Endothelial cell of umbilical vein (primary cell): ENCODE measurements at regions not wholly inside any gene's neighbourhood (a gene's known extent, or its start where the extent isn't known, plus 50 kb on each side); places are given as distances from the start of the nearest gene placed in this dataset.

Source experiments
- BruUV-seq: library from RNA; stranded (reverse); fragments of 400-500 nt; replicated peaks from 2 replicates; lab custom pipeline; 2021; lab: Mats Ljungman, UMichigan
- CTCF ChIA-PET: fragments of 300-600, 350-600 bp; sonication (Branson Sonifier 250); formaldehyde crosslinking; loops from one replicate; lab custom pipeline; 2021; ENCODE audit warnings: antibody characterized with exemption, inconsistent platforms; lab: Charles Lee
- POLR2A ChIA-PET: fragments of 300-600, 350-600 bp; sonication (Branson Sonifier 250); formaldehyde crosslinking; loops from one replicate; lab custom pipeline; 2021; ENCODE audit warnings: antibody characterized with exemption, inconsistent platforms; lab: Charles Lee
- DNase-seq: peaks from one replicate; pipeline ENCODE4 v3.0.0-alpha.2; 2011; ENCODE audit warnings: low read depth, low spot score
- FAIRE-seq: peaks from 2 replicates; lab custom pipeline; 2011; peaks lifted over from hg19 to GRCh38; lab: Jason Lieb, UNC
- H2AFZ ChIP-seq: 2 replicates; pipeline ENCODE4 v1.6.0; 2012; ENCODE audit warnings: low read depth, low read length, control low read depth, inconsistent platforms
- H3K27ac ChIP-seq: 2 replicates; pipeline ENCODE4 v1.5.1; 2011; ENCODE audit warnings: low read depth, mild to moderate bottlenecking, control low read depth, low read length, moderate library complexity; ENCODE audit not compliant: insufficient read depth
- H3K27me3 ChIP-seq, 2 experiments: 2 replicates each; pipeline versions ENCODE4 v1.6.0 to v1.6.1; 2011; ENCODE audit warnings: low read length in 2 of 2, mixed read lengths in 1 of 2; ENCODE audit not compliant: control insufficient read depth in 2 of 2, insufficient read depth in 2 of 2
- H3K36me3 ChIP-seq, 2 experiments: 2 replicates in 1 of 2; 3 replicates in 1 of 2; pipeline ENCODE4 v1.5.1; 2011; ENCODE audit warnings: low read length in 2 of 2, mild to moderate bottlenecking in 1 of 2, moderate library complexity in 1 of 2; ENCODE audit not compliant: control insufficient read depth in 2 of 2, insufficient read depth in 2 of 2; ENCODE audit errors: extremely low read depth in 1 of 2
- H3K4me1 ChIP-seq: 3 replicates; pipeline ENCODE4 v1.5.1; 2011; ENCODE audit warnings: mild to moderate bottlenecking, low read length; ENCODE audit not compliant: control insufficient read depth, insufficient read depth; ENCODE audit errors: extremely low read depth
- H3K4me2 ChIP-seq: 2 replicates; pipeline ENCODE4 v1.6.1; 2011; ENCODE audit warnings: low read length, control low read depth, mixed read lengths; ENCODE audit not compliant: insufficient read depth
- H3K4me3 ChIP-seq, 3 experiments: fragments of 200-600 bp in 1 of 3; sonication (generic), shearing (Covaris generic) in 1 of 3; replicated peaks in 1 of 3; 2 replicates each; pipeline ENCODE4 v1.5.1; 2011 to 2016; ENCODE audit warnings: control low read depth in 3 of 3, low read length in 3 of 3, mild to moderate bottlenecking in 2 of 3, inconsistent platforms in 1 of 3, low read depth in 1 of 3, moderate library complexity in 1 of 3; ENCODE audit not compliant: insufficient read depth in 1 of 3
- H3K79me2 ChIP-seq: 2 replicates; pipeline ENCODE4 v1.6.0; 2012; ENCODE audit warnings: low read length, inconsistent platforms; ENCODE audit not compliant: control insufficient read depth, insufficient read depth
- H3K9ac ChIP-seq: replicated peaks from 2 replicates; pipeline ENCODE3; 2011; ENCODE audit warnings: low read length, control low read depth; ENCODE audit not compliant: insufficient read depth; ENCODE audit errors: extremely low read depth
- H3K9me1 ChIP-seq: replicated peaks from 3 replicates; pipeline ENCODE4 v1.6.0; 2011; ENCODE audit warnings: mild to moderate bottlenecking, low read length; ENCODE audit not compliant: control insufficient read depth, insufficient read depth; ENCODE audit errors: extremely low read depth
- H3K9me3 ChIP-seq: replicated peaks from 2 replicates; pipeline ENCODE4 v1.5.1; 2012; ENCODE audit warnings: low read length, inconsistent platforms; ENCODE audit not compliant: control insufficient read depth, insufficient read depth
- H4K20me1 ChIP-seq: replicated peaks from 2 replicates; pipeline ENCODE3; 2011; ENCODE audit warnings: mild to moderate bottlenecking, low read length; ENCODE audit not compliant: control insufficient read depth, insufficient read depth; ENCODE audit errors: extremely low read depth
- CTCF ChIP-seq, 2 donors: IDR thresholded peaks; 1 replicate in 1 of 2; 2 replicates in 1 of 2; pipeline ENCODE4 v1.5.1; 2011; ENCODE audit warnings: low read length in 2 of 2, mild to moderate bottlenecking in 2 of 2, moderate library complexity in 2 of 2, control low read depth in 1 of 2, inconsistent platforms in 1 of 2, low read depth in 1 of 2; ENCODE audit not compliant: insufficient read depth in 1 of 2; ENCODE audit errors: extremely low read depth in 1 of 2
- EZH2 ChIP-seq: IDR thresholded peaks from 2 replicates; pipeline ENCODE4 v1.6.1; 2012; ENCODE audit warnings: borderline replicate concordance, low read depth, mild to moderate bottlenecking, moderate library complexity, low read length, inconsistent platforms; ENCODE audit not compliant: severe bottlenecking
- FOS ChIP-seq: IDR thresholded peaks from 2 replicates; pipeline ENCODE4 v1.6.1; 2011; ENCODE audit warnings: mild to moderate bottlenecking, low read length, moderate library complexity, borderline replicate concordance; ENCODE audit not compliant: insufficient read depth
- GATA2 ChIP-seq: IDR thresholded peaks from 2 replicates; pipeline ENCODE4 v1.7.0; 2011; ENCODE audit warnings: low read depth, mild to moderate bottlenecking, moderate library complexity, mixed read lengths, low read length; ENCODE audit not compliant: insufficient read length, insufficient read depth
- MAX ChIP-seq: IDR thresholded peaks from 2 replicates; pipeline ENCODE4 v1.6.1; 2011; ENCODE audit not compliant: insufficient read depth, insufficient read length
- MYC ChIP-seq: IDR thresholded peaks from one replicate; pipeline ENCODE4 v1.6.1; 2011; ENCODE audit warnings: mild to moderate bottlenecking, low read depth, low read length
- POLR2A ChIP-seq: IDR thresholded peaks from 2 replicates; pipeline ENCODE4 v1.6.1; 2012; ENCODE audit warnings: low read depth, mild to moderate bottlenecking, control low read depth, low read length
- POLR2AphosphoS5 ChIP-seq: IDR thresholded peaks from 2 replicates; pipeline ENCODE4 v1.6.1; 2012; ENCODE audit warnings: low read depth, mild to moderate bottlenecking, control low read depth, low read length, moderate library complexity; ENCODE audit not compliant: insufficient read depth
- dilution Hi-C: fragments of 300-500 bp; cut with MboI; formaldehyde crosslinking; loops from one replicate; pipeline ENCODE4 v1.15.0; 2019; ENCODE audit warnings: low sequenced_read_pairs; ENCODE audit not compliant: extremely low pct_ligation_motif_present
- intact Hi-C: fragments of 100-400 bp; cut with micrococcal nuclease; formaldehyde crosslinking; loops from one replicate; pipeline ENCODE4 v1.10.0; 2022

DNA sequence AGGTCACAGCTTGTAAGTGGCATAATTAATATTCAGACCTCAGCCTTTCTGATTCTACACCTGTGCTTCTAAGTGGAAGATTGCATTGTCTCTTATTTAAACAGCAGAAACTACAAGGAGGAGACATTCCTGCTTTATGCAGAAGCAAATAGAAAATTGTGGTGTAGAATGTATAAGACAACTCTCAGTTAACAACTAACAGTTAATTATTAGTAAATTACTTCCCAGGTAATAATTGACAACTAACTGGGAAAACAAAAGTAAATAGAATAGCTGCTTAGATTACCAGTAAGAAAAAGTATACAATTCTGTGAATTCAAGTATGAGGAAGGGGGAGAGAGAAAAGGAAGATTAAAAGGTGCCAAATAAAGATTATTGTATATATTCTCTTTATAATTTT, 1210.5 kb upstream of the GYPC start:
- no peak for DNase-seq
- FAIRE-seq = no peak
- ChIA-PET CTCF (no interaction called here), POLR2A (no interaction called here)
- Histone ChIP-seq H2AFZ (no peak overlapping the region), H3K27ac (no peak overlapping the region), H3K27me3 (no peaks in the 10 kb centered on the region), H3K4me3 (no peak overlapping the region), H3K9me1 (no peaks in the 10 kb centered on the region), H3K4me2 (no peak overlapping the region), H3K4me1 (no peaks in the 10 kb centered on the region), H4K20me1 (no peaks in the 10 kb centered on the region), H3K9ac (no peak overlapping the region), H3K79me2 (no peaks in the 10 kb centered on the region), H3K36me3 (no peaks in the 10 kb centered on the region), H3K9me3 (peaks cover 6% of the 10 kb centered on the region)
- dilution Hi-C loops = no loop called here
- TF ChIP-seq CTCF (IDR thresholded peaks at IDR 0.05; ENCODE audit: extremely low read depth in 1 of 2, insufficient read depth in 1 of 2, low read depth in 1 of 2, low read length in 2 of 2) (no peak), EZH2 (no peak), FOS (no peak), POLR2A (no peak), MYC (no peak), GATA2 (no peak)
- intact Hi-C loops = no loop called here
- BruUV-seq = no TSS peak

- Histone ChIP-seq H3K9me3 (peaks cover 6% of the 10 kb centered on the region), H3K27ac (no peak overlapping the region), H3K36me3 (no peaks in the 10 kb centered on the region), H3K79me2 (no peaks in the 10 kb centered on the region), H3K4me2 (no peak overlapping the region), H3K9me1 (no peaks in the 10 kb centered on the region), H3K27me3 (no peaks in the 10 kb centered on the region), H3K4me3 (no peak overlapping the region), H3K9ac (no peak overlapping the region), H2AFZ (no peak overlapping the region), H3K4me1 (no peaks in the 10 kb centered on the region), H4K20me1 (no peaks in the 10 kb centered on the region)
- BruUV-seq = no TSS peak
- FAIRE-seq (no peak), DNase-seq (no peak)
- intact Hi-C loops (no loop called here), dilution Hi-C loops (no loop called here)
- CTCF ChIA-PET = no interaction called here
- TF ChIP-seq MAX (no peak), POLR2A (no peak), FOS (no peak), POLR2AphosphoS5 (no peak), CTCF (IDR thresholded peaks at IDR 0.05; ENCODE audit: extremely low read depth in 1 of 2, insufficient read depth in 1 of 2, low read depth in 1 of 2, low read length in 2 of 2) (no peak)
- POLR2A ChIA-PET = no interaction called here
Observed at GRCh38 chr2:125450092-125450491, 1205.9 kb upstream of the GYPC start.
